Breast epithelium (tissue), 3 donors: ENCODE measurements at regions not wholly inside any gene's neighbourhood (a gene's known extent, or its start where the extent isn't known, plus 50 kb on each side); places are given as distances from the start of the nearest gene placed in this dataset.

Experiments
- POLR2A ChIP-seq: fragments of 450-650 bp; IDR thresholded peaks from one replicate; pipeline ENCODE4 v1.6.1; 2016; ENCODE audit warnings: antibody characterized with exemption, mild to moderate bottlenecking, moderate library complexity
- POLR2AphosphoS5 ChIP-seq, 3 donors: sonication (generic); formaldehyde crosslinking; IDR thresholded peaks; one replicate each; pipeline ENCODE4 v1.6.1; 2017; ENCODE audit warnings: antibody characterized with exemption in 3 of 3
- TF ChIP-seq, protein P1 (sequence below), 3 donors: fragments of 450-650 bp; IDR thresholded peaks; one replicate each; pipeline ENCODE4 v1.5.1; 2016 to 2017; ENCODE audit warnings: antibody characterized with exemption in 3 of 3, mild to moderate bottlenecking in 3 of 3, moderate library complexity in 3 of 3

DNA sequence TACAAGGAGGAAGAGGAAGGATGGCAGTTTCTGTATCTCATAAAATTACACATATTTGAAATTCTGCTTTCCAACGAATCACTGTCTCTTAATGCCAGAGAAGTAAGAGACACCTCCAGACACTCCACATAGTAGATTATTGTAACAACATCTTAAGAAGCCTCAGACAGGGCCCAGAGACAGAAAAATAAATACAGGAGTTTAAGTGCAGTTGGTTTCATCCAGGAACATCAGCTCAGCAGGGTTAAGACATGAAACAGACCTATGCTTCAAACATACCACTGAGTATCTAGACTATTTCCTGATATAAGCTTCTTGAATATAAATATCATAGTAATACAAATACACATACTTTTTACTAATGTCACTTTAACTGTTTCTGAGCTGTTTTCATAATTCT lies 290.3 kb downstream of the ADAMTS20 start:
- TF ChIP-seq, protein P1, sequence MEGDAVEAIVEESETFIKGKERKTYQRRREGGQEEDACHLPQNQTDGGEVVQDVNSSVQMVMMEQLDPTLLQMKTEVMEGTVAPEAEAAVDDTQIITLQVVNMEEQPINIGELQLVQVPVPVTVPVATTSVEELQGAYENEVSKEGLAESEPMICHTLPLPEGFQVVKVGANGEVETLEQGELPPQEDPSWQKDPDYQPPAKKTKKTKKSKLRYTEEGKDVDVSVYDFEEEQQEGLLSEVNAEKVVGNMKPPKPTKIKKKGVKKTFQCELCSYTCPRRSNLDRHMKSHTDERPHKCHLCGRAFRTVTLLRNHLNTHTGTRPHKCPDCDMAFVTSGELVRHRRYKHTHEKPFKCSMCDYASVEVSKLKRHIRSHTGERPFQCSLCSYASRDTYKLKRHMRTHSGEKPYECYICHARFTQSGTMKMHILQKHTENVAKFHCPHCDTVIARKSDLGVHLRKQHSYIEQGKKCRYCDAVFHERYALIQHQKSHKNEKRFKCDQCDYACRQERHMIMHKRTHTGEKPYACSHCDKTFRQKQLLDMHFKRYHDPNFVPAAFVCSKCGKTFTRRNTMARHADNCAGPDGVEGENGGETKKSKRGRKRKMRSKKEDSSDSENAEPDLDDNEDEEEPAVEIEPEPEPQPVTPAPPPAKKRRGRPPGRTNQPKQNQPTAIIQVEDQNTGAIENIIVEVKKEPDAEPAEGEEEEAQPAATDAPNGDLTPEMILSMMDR (IDR thresholded peaks at IDR 0.05) = no peak
- no peak for TF ChIP-seq POLR2A
- no peak for TF ChIP-seq POLR2AphosphoS5 (IDR thresholded peaks at IDR 0.05)
